HEK293 (cell line): ENCODE measurements at regions not wholly inside any gene's neighbourhood (a gene's known extent, or its start where the extent isn't known, plus 50 kb on each side); places are given as distances from the start of the nearest gene placed in this dataset.

ENCODE experiments used
- CTCF ChIA-PET: fragments of 350-600 bp; formaldehyde crosslinking; extraction: SDS; loops from one replicate; lab custom pipeline; 2021; ENCODE audit warnings: antibody characterized with exemption; lab: Yijun Ruan, JAX
- POLR2A ChIA-PET: fragments of 300-600 bp; formaldehyde crosslinking; extraction: SDS; loops from one replicate; lab custom pipeline; 2020; ENCODE audit warnings: antibody characterized with exemption, inconsistent platforms; lab: Yijun Ruan, JAX
- H3K27ac ChIP-seq: fragments of 200-500 bp; sonication (Bioruptor generic); 2 replicates; pipeline ENCODE4 v1.5.1; 2014; ENCODE audit warnings: low read depth, low read length, control low read depth, inconsistent platforms; ENCODE audit errors: extremely low read depth
- H3K36me3 ChIP-seq, 2 experiments: fragments of 200-500 bp in 1 of 2; sonication (Bioruptor generic) in 1 of 2; 1 replicate in 1 of 2; 2 replicates in 1 of 2; pipeline ENCODE4 v1.5.1; 2014 to 2017; ENCODE audit warnings: inconsistent platforms in 2 of 2, low read length in 2 of 2; ENCODE audit not compliant: control insufficient read depth in 2 of 2, insufficient read depth in 1 of 2
- H3K4me1 ChIP-seq: fragments of 200-500 bp; sonication (Bioruptor generic); 2 replicates; pipeline ENCODE4 v1.5.1; 2014; ENCODE audit warnings: mild to moderate bottlenecking, low read length, inconsistent platforms; ENCODE audit not compliant: control insufficient read depth, insufficient read depth
- H3K4me3 ChIP-seq: 2 replicates; pipeline ENCODE4 v1.5.1; 2011; ENCODE audit warnings: low read depth, mild to moderate bottlenecking, control low read depth, low read length, moderate library complexity
- H3K9me3 ChIP-seq: fragments of 200-500 bp; sonication (Bioruptor generic); 2 replicates; pipeline ENCODE4 v1.5.1; 2014; ENCODE audit warnings: low read depth, low read length, inconsistent platforms; ENCODE audit not compliant: control insufficient read depth, insufficient read depth
- GFI1B ChIP-seq: fragments of 450-650 bp; formaldehyde crosslinking; IDR thresholded peaks from 2 replicates; pipeline ENCODE4 v1.5.1; 2016; ENCODE audit warnings: missing biosample characterization, missing genetic modification characterization
- GLI2 ChIP-seq: fragments of 450-650 bp; formaldehyde crosslinking; IDR thresholded peaks from 2 replicates; pipeline ENCODE4; 2017; ENCODE audit warnings: missing biosample characterization, missing genetic modification characterization, low read depth, borderline replicate concordance
- GLI4 ChIP-seq: fragments of 450-650 bp; formaldehyde crosslinking; IDR thresholded peaks from 2 replicates; pipeline ENCODE4 v1.5.1; 2016; ENCODE audit warnings: missing biosample characterization, missing genetic modification characterization
- SETDB1 ChIP-seq: IDR thresholded peaks from one replicate; pipeline ENCODE4 v1.6.1; 2017; ENCODE audit warnings: mild to moderate bottlenecking, low read length, moderate library complexity, mixed read lengths; ENCODE audit not compliant: insufficient read length
- SP2 ChIP-seq: fragments of 450-650 bp; formaldehyde crosslinking; IDR thresholded peaks from 2 replicates; pipeline ENCODE4 v1.5.1; 2016; ENCODE audit warnings: missing biosample characterization, missing genetic modification characterization
- ZBTB17 ChIP-seq: fragments of 450-650 bp; formaldehyde crosslinking; IDR thresholded peaks from 2 replicates; pipeline ENCODE4 v1.5.1; 2016; ENCODE audit warnings: missing biosample characterization, missing genetic modification characterization
- ZBTB21 ChIP-seq: fragments of 450-650 bp; formaldehyde crosslinking; IDR thresholded peaks from 2 replicates; pipeline ENCODE4 v1.5.1; 2017; ENCODE audit warnings: missing biosample characterization, missing genetic modification characterization
- ZBTB8A ChIP-seq: fragments of 450-650 bp; formaldehyde crosslinking; IDR thresholded peaks from 2 replicates; pipeline ENCODE4 v1.5.1; 2016; ENCODE audit warnings: missing biosample characterization, missing genetic modification characterization
- ZFP3 ChIP-seq: fragments of 450-650 bp; formaldehyde crosslinking; IDR thresholded peaks from 2 replicates; pipeline ENCODE4 v1.5.1; 2016; ENCODE audit warnings: low read depth, missing biosample characterization, missing genetic modification characterization
- ZFP41 ChIP-seq: fragments of 450-650 bp; formaldehyde crosslinking; IDR thresholded peaks from 2 replicates; pipeline ENCODE4 v1.5.1; 2016; ENCODE audit warnings: missing biosample characterization, missing genetic modification characterization, borderline replicate concordance
- ZIC2 ChIP-seq: fragments of 450-650 bp; formaldehyde crosslinking; IDR thresholded peaks from 2 replicates; pipeline ENCODE4 v1.5.1; 2016; ENCODE audit warnings: missing biosample characterization, missing genetic modification characterization
- ZNF146 ChIP-seq: fragments of 450-650 bp; formaldehyde crosslinking; IDR thresholded peaks from 2 replicates; pipeline ENCODE4 v1.5.1; 2016; ENCODE audit warnings: missing biosample characterization, missing genetic modification characterization
- ZNF223 ChIP-seq: fragments of 450-650 bp; formaldehyde crosslinking; IDR thresholded peaks from 2 replicates; pipeline ENCODE4 v1.5.1; 2016; ENCODE audit warnings: missing biosample characterization, missing genetic modification characterization
- ZNF426 ChIP-seq: fragments of 450-650 bp; formaldehyde crosslinking; IDR thresholded peaks from 2 replicates; pipeline ENCODE4 v1.5.1; 2017; ENCODE audit warnings: missing biosample characterization, missing genetic modification characterization, mild to moderate bottlenecking, inconsistent platforms, moderate library complexity
- ZNF510 ChIP-seq: fragments of 450-650 bp; formaldehyde crosslinking; IDR thresholded peaks from 2 replicates; pipeline ENCODE4 v1.5.1; 2018; ENCODE audit warnings: mild to moderate bottlenecking, missing genetic modification characterization, missing biosample characterization; ENCODE audit not compliant: insufficient replicate concordance
- ZNF548 ChIP-seq: fragments of 450-650 bp; formaldehyde crosslinking; IDR thresholded peaks from 2 replicates; pipeline ENCODE4 v1.5.1; 2016; ENCODE audit warnings: missing biosample characterization, missing genetic modification characterization
- ZNF561 ChIP-seq: fragments of 450-650 bp; IDR thresholded peaks from 2 replicates; pipeline ENCODE4 v1.5.1; 2018; ENCODE audit warnings: missing biosample characterization, missing genetic modification characterization, borderline replicate concordance
- ZNF596 ChIP-seq: fragments of 450-650 bp; IDR thresholded peaks from 2 replicates; pipeline ENCODE4 v1.5.0; 2018; ENCODE audit warnings: missing biosample characterization, mild to moderate bottlenecking, missing genetic modification characterization, moderate library complexity
- ZNF600 ChIP-seq: fragments of 450-650 bp; formaldehyde crosslinking; IDR thresholded peaks from 2 replicates; pipeline ENCODE4 v1.5.1; 2016; ENCODE audit warnings: missing biosample characterization, missing genetic modification characterization
- ZNF624 ChIP-seq: fragments of 450-650 bp; formaldehyde crosslinking; IDR thresholded peaks from 2 replicates; pipeline ENCODE4 v1.5.1; 2017; ENCODE audit warnings: missing biosample characterization, missing genetic modification characterization
- ZNF792 ChIP-seq: fragments of 450-650 bp; formaldehyde crosslinking; IDR thresholded peaks from 2 replicates; pipeline ENCODE4 v1.5.1; 2016; ENCODE audit warnings: missing biosample characterization, missing genetic modification characterization
- ZNF837 ChIP-seq: fragments of 450-650 bp; formaldehyde crosslinking; IDR thresholded peaks from 2 replicates; pipeline ENCODE4 v1.5.1; 2016; ENCODE audit warnings: missing biosample characterization, missing genetic modification characterization
- ZSCAN16 ChIP-seq: fragments of 450-650 bp; formaldehyde crosslinking; IDR thresholded peaks from 2 replicates; pipeline ENCODE4 v1.5.1; 2016; ENCODE audit warnings: missing biosample characterization, missing genetic modification characterization
- TF ChIP-seq, protein P1 (sequence below): fragments of 450-650 bp; formaldehyde crosslinking; IDR thresholded peaks from 2 replicates; pipeline ENCODE4 v1.5.1; 2017; ENCODE audit warnings: missing biosample characterization, missing genetic modification characterization
- TF ChIP-seq, protein P2 (sequence below): fragments of 450-650 bp; formaldehyde crosslinking; IDR thresholded peaks from 2 replicates; pipeline ENCODE4 v1.5.1; 2016; ENCODE audit warnings: missing biosample characterization, missing genetic modification characterization, borderline replicate concordance
- TF ChIP-seq, protein P3 (sequence below): fragments of 450-650 bp; formaldehyde crosslinking; IDR thresholded peaks from 2 replicates; pipeline ENCODE4 v1.5.1; 2016; ENCODE audit warnings: missing biosample characterization, missing genetic modification characterization
- TF ChIP-seq, protein P4 (sequence below): fragments of 450-650 bp; IDR thresholded peaks from 2 replicates; pipeline ENCODE4 v1.5.1; 2018; ENCODE audit warnings: missing biosample characterization, missing genetic modification characterization
- TF ChIP-seq, protein P5 (sequence below): fragments of 450-650 bp; formaldehyde crosslinking; IDR thresholded peaks from 2 replicates; pipeline ENCODE4 v1.5.1; 2016; ENCODE audit warnings: missing biosample characterization, missing genetic modification characterization

DNA sequence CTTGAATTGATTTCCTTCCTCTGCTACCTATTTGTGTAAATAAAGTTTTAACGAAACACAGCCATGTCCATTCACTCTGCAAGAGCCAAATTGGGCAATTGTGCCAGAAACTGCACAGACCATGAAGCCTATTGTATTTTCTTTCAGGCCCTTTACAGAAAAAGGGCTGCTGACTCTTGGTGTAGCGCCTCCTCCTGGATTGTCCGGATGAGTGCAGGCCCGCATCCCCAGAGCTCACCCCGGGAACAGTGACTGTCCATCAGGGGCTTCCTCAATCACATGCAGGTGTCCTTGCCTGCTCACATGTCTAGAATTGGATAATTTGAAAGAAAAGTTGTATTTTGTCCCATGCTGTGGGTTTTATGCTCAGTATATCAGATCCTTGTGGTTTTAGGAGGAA lies 1282.2 kb downstream of the AACS start (continued):
- TF ChIP-seq, protein P1, sequence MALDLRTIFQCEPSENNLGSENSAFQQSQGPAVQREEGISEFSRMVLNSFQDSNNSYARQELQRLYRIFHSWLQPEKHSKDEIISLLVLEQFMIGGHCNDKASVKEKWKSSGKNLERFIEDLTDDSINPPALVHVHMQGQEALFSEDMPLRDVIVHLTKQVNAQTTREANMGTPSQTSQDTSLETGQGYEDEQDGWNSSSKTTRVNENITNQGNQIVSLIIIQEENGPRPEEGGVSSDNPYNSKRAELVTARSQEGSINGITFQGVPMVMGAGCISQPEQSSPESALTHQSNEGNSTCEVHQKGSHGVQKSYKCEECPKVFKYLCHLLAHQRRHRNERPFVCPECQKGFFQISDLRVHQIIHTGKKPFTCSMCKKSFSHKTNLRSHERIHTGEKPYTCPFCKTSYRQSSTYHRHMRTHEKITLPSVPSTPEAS: no peak
- TF ChIP-seq ZBTB21 (tag by site-specific recombination): no peak
- no peak for TF ChIP-seq ZNF561 (tag by site-specific recombination)
- no peak for TF ChIP-seq ZNF596 (tag by site-specific recombination)
- no peak for TF ChIP-seq ZFP3 (tag by site-specific recombination)
- TF ChIP-seq ZNF426 (tag by site-specific recombination): no peak

DNA sequence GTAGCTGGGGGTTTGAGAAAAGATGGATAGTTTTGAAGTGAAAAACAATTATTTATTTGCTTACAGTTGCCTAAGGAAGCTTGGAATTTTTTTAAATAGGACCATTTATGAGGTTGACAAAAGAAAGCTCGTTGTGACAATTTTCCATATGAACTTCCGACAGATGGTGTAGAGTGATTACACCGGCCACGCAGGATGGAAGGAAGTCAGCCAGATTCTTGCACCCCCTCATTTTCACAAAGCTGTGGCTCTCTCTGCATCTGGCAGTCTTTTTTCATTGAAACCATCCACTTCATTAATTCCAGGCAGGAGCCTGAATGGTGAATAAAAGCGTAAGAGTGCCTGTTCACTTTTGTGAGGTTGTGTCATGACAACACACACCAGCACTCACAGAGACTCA lies 1284.1 kb downstream of the AACS start:
- Histone ChIP-seq H3K4me3 (no peak overlapping the region), H3K4me1 (no peaks in the 10 kb centered on the region), H3K9me3 (no peaks in the 10 kb centered on the region), H3K27ac (no peak overlapping the region), H3K36me3 (no peaks in the 10 kb centered on the region)
- ChIA-PET CTCF (no interaction called here), POLR2A (no interaction called here)
- TF ChIP-seq, protein P2, sequence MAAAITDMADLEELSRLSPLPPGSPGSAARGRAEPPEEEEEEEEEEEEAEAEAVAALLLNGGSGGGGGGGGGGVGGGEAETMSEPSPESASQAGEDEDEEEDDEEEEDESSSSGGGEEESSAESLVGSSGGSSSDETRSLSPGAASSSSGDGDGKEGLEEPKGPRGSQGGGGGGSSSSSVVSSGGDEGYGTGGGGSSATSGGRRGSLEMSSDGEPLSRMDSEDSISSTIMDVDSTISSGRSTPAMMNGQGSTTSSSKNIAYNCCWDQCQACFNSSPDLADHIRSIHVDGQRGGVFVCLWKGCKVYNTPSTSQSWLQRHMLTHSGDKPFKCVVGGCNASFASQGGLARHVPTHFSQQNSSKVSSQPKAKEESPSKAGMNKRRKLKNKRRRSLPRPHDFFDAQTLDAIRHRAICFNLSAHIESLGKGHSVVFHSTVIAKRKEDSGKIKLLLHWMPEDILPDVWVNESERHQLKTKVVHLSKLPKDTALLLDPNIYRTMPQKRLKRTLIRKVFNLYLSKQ (tag by site-specific recombination): no peak
- TF ChIP-seq ZNF510 (tag by site-specific recombination): no peak
- TF ChIP-seq ZNF548 (tag by site-specific recombination): no peak
- no peak for TF ChIP-seq ZNF624 (tag by site-specific recombination)
- TF ChIP-seq SP2: no peak
- TF ChIP-seq ZNF223 (tag by site-specific recombination): no peak
- TF ChIP-seq ZBTB17: no peak
- TF ChIP-seq ZFP41 (tag by site-specific recombination): no peak
- no peak for TF ChIP-seq SETDB1
- TF ChIP-seq ZSCAN16 (tag by site-specific recombination): no peak
- TF ChIP-seq, protein P3, sequence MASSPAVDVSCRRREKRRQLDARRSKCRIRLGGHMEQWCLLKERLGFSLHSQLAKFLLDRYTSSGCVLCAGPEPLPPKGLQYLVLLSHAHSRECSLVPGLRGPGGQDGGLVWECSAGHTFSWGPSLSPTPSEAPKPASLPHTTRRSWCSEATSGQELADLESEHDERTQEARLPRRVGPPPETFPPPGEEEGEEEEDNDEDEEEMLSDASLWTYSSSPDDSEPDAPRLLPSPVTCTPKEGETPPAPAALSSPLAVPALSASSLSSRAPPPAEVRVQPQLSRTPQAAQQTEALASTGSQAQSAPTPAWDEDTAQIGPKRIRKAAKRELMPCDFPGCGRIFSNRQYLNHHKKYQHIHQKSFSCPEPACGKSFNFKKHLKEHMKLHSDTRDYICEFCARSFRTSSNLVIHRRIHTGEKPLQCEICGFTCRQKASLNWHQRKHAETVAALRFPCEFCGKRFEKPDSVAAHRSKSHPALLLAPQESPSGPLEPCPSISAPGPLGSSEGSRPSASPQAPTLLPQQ (tag by site-specific recombination): no peak
- TF ChIP-seq, protein P4, sequence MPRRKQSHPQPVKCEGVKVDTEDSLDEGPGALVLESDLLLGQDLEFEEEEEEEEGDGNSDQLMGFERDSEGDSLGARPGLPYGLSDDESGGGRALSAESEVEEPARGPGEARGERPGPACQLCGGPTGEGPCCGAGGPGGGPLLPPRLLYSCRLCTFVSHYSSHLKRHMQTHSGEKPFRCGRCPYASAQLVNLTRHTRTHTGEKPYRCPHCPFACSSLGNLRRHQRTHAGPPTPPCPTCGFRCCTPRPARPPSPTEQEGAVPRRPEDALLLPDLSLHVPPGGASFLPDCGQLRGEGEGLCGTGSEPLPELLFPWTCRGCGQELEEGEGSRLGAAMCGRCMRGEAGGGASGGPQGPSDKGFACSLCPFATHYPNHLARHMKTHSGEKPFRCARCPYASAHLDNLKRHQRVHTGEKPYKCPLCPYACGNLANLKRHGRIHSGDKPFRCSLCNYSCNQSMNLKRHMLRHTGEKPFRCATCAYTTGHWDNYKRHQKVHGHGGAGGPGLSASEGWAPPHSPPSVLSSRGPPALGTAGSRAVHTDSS: no peak
- no peak for TF ChIP-seq ZBTB8A (tag by site-specific recombination)
- TF ChIP-seq ZNF600 (tag by site-specific recombination): no peak

DNA sequence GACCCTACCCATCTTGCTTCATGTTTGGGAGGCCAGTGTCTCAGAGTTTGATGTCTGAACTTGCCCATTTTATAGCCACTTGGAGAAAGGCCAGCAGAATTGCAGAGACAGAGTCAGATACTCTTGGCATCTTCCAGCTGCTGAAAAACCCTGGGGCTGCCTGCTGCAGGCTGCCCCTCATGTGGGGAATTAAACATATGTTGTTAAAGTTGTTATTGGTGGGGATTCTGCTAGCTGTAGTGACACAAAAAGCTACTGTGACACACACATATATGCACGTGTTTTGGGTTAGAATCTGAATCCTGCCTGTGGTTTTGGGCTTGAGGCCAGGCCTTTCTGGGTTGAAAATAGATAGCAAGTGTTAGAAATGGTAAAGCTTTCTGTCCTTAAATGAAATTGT lies 1288.4 kb downstream of the AACS start:
- Histone ChIP-seq H3K4me1 (no peaks in the 10 kb centered on the region), H3K27ac (no peak overlapping the region), H3K9me3 (no peaks in the 10 kb centered on the region), H3K36me3 (no peaks in the 10 kb centered on the region), H3K4me3 (no peak overlapping the region)
- ChIA-PET POLR2A (no interaction called here), CTCF (no interaction called here)
- TF ChIP-seq ZNF837 (tag by site-specific recombination): no peak
- TF ChIP-seq ZBTB21 (tag by site-specific recombination): no peak
- no peak for TF ChIP-seq ZIC2 (tag by site-specific recombination)
- no peak for TF ChIP-seq ZNF146 (tag by site-specific recombination)
- TF ChIP-seq, protein P5, sequence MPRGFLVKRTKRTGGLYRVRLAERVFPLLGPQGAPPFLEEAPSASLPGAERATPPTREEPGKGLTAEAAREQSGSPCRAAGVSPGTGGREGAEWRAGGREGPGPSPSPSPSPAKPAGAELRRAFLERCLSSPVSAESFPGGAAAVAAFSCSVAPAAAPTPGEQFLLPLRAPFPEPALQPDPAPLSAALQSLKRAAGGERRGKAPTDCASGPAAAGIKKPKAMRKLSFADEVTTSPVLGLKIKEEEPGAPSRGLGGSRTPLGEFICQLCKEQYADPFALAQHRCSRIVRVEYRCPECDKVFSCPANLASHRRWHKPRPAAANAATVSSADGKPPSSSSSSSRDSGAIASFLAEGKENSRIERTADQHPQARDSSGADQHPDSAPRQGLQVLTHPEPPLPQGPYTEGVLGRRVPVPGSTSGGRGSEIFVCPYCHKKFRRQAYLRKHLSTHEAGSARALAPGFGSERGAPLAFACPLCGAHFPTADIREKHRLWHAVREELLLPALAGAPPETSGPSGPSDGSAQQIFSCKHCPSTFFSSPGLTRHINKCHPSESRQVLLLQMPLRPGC (tag by site-specific recombination): no peak
- no peak for TF ChIP-seq GLI2 (tag by site-specific recombination)
- TF ChIP-seq GLI4 (tag by site-specific recombination): no peak
- no peak for TF ChIP-seq ZNF792 (tag by site-specific recombination)
- no peak for TF ChIP-seq GFI1B (tag by site-specific recombination)
